HG03097 (cell line): ENCODE measurements at regions not wholly inside any gene's neighbourhood (a gene's known extent, or its start where the extent isn't known, plus 50 kb on each side); places are given as distances from the start of the nearest gene placed in this dataset.

Source experiments
- ATAC-seq: cut with Tn5 transposase; IDR thresholded peaks from one replicate; pipeline ENCODE4 v1.9.1; 2021; ENCODE audit not compliant: unreplicated experiment, low FRiP score

DNA sequence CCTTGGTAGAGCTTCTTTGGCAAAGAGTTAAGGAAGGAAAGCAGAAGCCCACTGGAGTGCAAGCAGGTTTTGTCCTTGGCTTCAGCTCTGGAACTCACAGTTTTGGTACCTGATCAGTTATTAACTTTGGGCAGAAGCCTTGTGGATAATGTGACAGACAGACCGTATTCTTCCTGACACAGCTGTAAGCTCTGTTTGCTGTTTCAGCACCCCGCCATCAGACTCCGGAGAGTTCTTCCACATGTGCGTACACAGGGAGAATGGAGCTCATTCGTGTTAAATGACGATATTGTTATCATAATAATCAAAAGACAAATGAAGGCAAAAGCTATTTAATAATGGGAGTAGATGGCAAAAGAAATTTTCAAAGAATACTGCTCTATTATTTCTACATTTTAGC is 155.1 kb upstream of the ARGLU1 start:
- no peak for ATAC-seq

DNA sequence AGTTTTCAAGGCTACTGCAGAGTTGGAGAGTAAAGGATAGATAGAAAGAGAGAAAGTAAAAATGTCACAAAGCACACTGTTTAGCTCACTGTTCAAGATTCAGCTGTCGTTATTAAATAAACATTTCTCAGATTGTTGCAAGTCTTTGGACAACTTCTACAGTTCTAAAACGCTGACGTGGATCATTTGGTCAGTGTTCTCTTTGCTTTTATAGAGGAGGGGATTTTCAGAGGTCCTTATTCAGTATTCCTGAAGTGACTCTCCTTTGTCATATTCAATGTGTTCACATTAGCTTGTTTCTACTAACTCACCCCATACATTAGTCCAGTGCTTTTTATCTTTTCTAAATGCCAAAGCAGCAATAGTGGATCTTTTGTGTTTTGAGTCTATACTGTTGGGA is 154.7 kb upstream of the ARGLU1 start:
- no peak for ATAC-seq

DNA sequence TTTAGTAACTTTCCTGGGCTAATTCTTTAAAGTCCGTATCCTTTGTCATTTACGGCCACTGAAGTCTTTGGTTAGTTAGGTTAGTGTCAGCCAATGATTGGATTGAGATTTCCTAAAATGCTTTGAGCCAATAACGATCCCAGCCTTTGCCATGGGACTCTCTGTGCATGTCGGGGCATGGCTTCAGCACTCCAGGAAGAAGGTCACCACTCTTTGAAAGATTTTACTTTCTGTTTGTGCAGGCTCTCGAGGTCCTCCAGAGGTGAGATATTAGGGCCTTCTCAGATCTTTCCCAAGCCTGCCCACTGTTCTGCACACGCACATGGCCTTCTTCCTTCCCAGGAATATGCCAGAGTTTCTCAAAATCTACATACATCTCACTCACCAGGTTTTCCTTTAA is 153.7 kb upstream of the ARGLU1 start:
- no peak for ATAC-seq

DNA sequence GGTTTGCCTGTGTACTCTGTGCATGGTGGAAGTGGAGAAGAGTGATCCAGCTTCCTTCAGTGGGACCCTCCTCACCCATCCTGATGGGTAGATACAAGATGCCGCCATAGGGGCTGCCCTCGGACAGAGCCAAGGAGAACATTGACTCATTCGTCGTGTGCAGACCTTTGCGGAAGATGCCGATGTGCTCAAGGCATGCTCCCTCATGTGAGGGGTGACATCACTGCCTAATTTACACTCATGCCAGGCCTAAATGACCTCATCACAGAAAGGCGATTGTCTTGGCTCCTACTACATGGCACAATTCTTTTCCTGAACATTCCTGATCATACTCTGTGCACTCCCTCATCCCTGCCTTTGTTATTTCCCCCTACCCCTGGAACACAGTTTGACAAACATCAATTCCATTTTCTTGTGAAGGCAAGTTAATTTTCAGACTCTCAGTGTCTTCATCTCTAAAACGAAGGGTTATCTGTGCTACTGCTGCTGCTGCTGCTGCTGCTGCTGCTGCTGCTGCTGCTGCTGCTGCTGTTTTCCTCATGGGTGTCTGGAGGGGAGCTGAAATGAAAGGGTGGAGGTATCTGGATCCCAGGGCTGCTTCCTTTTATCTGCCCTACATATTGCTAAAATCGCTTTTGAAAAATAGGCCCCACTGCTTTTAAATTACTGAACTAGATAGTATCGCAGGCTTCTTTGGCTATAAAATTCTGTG is 146.5 kb upstream of the ARGLU1 start:
- ATAC-seq: no peak

DNA sequence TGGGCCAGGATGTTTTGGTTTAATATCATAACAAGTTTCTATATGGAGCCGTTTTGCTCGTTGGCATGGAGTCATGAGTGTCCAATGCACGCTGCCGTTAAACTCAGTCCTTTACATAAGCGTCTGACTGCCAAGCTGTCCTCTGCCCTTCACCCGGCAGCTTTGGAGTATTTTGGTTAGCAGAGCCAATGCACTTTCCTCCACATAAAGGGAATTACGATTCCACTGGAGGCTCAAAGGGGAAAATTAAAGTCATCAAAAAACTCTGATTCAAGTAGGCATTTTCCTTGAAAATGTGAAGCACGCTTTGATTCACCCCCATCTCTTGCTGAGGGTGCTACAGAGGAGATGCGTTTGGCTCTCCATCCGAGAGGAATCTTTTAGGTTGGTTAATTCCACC is 144.4 kb upstream of the ARGLU1 start:
- no peak for ATAC-seq

DNA sequence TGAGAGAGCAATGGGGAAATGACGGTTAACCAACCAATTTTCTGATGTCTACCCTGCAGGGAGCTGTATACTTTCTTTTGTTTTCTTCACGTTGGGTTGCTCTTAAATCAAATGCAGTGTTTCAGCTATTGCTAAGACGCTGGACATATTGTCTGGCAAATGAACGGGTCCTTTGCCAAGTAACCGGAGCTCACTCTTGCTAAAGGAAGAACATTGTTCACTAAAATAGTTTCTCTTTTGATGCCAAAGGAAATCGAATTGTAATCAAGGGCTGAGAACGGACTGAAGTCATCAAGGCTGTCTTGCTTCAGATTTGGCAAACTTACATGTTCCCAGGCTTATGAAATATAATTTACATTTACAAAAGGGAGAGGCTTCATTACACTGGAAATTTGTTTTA is 142.3 kb upstream of the ARGLU1 start:
- no peak for ATAC-seq

DNA sequence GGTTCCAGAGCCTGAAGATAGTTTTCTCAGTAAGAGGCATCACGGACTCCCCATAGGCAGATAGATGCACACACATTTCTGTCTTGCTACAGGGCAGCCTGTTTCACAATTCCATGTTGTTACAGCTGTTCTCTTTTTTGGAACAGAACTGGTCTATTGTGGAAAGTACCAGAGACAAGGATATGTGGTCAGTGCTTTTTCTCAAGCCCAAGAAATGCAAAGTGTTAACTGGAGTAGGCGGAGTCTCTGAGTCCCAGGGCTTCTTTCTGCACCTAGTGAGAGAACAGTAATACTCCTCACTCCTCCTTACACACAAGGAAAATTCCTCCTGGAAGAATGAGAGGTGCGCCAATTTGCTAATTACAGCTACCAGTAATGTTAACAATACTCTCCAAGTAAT is 141.6 kb upstream of the ARGLU1 start:
- no peak for ATAC-seq

DNA sequence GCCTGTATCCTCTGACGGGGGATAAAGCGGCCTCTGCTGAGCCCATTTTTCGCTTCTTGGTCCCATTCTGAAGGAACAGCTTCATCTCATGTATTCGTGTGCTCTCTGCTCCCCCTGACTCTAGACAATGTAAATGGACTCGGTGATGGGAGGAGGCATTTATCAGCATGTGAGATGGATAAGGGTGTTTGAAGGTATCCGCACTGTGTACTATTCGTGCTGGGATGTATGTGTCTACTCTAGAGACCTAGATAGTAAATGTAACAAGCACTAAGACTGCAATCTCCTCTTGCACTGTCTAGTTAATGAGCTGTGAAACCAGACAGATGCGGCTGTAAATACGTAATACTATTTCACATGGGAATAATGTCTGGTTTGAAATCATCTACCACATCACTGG is 134.6 kb upstream of the ARGLU1 start:
- no peak for ATAC-seq

DNA sequence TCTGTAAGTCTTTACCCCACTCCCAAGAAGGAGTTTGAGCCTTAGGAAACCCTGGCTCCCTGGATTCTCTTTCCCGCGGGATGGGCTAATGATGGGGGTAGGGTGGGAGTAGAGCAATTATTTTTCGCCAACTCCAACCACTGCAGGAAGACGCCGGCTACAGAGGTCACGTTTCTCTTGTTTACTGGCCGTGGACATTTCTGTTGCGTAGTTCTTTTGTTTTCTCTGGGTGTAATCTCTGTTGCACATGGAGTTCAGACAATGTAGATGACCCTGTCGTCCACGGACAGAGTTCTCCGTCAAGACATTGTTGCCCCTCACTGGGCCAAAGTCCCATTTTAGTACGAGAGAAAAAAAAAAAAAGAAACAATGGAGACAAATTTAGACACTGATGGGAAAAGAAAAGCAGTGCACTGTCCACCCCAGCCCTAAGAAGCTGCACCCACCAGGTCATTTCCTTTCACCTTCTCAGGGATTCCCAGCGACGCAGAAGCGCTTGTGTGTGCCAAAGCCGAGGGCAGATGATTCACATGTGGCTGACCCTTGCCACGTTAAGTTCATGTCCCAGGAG is 133.9 kb upstream of the ARGLU1 start:
- ATAC-seq: no peak

DNA sequence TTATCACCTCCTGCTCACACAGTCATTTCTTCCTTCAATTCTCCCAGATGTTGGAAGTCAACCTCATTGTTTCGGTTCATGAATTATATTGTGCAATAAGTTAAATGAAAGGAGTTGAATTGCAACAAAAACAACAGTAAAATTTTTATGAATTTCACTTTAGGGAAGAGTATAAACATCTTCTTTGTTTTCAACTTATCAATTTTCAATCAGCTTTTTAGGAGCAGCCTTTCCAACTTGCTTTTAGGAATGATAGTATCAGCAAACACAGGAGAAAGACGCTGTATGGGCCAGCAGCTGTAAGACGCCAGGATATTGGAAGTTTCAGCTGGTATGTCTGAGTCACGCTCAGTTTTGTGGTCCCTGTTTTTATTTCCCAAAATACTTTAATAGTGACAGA is 132.5 kb upstream of the ARGLU1 start:
- ATAC-seq: no peak

DNA sequence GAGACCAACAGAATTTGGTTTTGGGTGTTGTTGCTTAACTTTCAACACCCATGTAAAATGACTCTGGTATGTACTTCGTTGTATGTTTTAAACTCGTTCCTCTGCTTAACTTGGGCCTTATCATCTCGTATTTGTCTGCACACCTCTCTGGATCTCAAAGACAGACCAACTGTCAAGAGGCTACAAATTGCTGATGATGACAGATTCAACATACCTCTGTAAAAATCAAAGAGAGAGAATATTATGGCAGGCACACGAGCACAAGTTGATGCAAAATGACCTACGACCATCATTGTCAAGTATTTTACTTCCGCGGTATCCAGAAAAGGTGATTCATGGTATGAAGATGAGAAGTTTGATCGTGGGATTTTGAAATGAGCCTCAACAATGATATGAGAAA is 132.1 kb upstream of the ARGLU1 start:
- no peak for ATAC-seq

DNA sequence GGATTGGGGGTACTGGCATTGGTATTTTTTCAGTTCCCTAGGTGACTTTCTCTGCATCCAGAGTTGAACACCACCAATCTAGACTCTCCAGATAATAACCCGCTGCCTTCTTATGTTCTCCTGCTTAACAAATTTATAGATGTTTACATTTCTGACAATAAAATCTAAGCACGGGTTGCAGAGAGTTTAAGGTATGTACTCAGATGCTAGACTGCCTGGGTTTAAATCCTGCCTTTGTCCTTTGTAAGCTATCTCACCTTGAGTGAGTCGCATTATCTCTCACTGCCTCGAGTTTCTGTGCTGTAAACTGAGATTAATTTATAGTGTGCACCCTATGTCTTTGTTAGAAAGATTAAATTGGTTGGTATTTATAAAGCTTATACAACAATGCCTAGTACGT is 131.4 kb upstream of the ARGLU1 start:
- ATAC-seq: no peak

DNA sequence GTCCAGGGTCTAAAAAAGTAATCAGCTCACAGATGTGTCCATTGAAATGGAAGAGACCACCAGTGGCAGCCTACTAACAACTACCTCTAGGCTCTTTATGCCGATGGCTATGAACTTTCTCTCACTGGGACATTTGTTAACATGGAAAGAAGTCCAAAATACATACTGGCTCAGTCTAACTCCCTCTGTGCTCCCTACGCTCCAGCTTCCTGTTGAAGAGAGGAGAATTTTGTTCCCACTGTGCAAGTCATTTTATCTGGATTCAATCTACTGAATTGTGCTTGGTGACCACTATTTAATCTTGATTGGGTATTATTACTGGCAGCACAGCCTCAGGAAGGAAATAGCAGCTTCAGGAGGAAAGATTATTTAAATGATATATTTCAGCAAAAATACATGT is 128.8 kb upstream of the ARGLU1 start:
- no peak for ATAC-seq

DNA sequence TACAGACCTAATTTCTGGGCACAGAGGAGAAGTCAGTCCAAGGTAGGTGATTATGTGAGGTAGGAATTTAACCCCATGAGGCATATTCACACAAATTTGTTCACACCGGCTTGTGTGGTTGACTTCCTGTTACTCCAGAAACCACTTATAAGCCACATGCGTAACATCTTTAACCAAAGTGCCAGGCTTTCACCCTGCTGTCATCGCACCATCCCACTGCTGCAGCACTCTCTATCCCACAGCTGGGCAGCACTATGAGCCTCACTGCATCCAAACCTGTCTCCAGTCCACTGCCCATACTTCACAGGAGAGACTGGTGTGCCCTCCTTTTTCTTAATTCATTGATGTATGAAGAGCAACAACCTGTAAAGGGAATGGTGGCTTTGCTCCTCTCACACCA is 128.2 kb upstream of the ARGLU1 start:
- ATAC-seq: no peak

DNA sequence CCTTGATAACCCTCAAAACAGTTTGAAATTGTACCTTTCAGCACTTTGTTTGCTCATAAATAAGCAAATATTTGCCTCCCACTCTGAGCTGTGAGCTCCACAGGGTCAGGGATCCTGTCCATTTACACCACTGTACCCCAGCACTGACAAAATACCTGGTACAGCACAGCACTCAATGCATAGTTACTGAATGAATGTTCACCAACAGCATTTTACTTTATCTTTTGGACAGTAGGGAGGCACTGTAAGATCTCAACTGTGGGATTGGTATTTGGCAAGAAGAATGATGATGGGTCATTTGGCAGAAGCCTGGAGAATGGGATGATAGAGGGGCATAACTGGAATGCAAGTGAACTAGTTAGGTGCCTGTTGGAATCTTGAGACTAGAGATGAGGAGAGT is 127.2 kb upstream of the ARGLU1 start:
- no peak for ATAC-seq

DNA sequence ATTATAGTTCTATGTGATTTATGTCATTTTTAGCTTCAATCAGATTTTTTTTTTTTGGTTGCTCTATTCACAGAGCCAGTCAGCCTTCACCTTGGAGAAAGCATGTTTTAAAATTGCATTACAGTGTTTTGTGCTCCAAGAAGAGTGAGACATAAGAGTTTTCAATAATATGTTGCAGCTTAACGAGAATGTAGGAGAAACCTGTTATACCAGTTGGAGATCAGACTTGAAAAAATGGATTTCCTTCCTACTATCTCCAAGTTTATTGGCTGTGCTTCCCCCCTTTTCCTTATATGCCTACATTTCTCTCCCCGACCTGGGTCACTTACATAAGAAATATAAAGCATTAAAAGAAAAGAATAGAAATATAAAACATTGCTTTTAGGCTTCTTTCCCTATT is 123.9 kb upstream of the ARGLU1 start:
- no peak for ATAC-seq

DNA sequence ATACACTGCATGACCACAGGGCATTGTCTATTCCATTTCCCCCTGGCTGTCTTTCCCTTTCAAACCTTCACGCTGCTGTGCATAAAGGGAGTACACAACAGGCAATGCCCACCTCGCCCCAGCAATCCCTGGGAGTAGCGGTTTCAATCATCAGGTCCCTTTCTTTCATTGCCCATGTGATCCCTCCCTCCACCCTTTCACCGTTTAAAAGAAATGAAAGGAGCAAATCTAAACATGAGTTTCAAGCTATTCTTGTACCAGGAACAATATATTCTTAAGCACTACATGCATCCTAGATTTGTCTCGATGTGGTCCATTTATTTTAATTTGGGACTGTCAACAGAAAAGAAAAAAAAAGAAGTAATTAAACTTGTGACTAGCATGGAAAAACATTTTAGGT is 123.4 kb upstream of the ARGLU1 start:
- ATAC-seq: no peak

DNA sequence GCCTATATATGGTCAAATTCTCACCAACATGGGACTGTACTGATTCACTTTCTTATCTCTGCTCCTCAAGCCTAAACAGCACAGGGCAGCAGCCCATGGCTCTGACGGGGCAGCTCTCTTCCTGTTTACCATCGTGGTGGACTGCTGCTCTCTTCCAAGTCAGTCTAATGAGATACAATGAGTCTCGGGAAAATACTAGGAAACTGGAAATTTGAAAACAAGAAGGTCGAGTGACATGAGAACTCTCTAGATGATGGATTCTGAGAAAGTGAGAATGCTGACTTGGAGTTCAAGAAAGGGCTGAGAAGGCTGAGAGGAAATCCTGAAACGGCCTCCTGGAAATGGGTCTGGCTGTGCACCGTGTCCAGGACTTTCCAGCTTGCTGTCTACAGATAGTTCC is 122.8 kb upstream of the ARGLU1 start:
- ATAC-seq: no peak

DNA sequence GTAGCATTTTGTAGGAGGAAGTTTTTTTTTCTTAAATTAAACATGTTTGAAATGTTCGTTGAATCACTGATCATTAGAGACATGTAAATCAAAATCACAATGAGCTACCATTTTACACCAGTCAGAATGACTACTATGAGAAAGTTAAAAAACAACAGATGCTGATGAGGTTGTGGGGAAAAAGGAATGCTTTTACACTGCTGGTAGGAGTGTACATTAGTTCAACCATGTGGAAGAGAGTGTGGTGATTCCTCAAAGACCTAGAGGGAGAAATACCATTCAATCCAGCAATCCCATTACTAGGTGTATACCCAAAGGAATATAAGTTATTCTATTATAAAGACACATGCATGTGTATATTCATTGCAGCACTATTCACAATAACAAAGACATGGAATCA is 122.0 kb upstream of the ARGLU1 start:
- ATAC-seq: no peak

DNA sequence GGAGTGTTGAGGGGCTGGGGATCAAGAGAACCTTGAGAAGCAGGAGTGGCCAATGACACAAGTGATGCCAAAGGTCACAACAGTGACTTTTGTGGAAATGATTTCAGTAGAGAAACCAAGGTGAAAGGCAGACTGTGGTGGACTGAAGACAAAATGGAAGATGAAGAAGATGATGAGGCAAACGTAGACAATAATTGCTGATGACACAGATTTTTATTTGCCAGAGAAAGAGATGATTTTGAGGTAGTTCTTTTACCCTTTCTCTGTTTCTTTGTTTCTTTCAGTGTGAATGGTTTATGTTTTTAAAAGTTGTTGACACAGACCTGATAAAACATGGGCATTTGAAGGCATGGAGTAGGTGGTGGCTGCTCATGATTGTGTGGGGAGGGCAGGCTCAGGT is 121.0 kb upstream of the ARGLU1 start:
- no peak for ATAC-seq

DNA sequence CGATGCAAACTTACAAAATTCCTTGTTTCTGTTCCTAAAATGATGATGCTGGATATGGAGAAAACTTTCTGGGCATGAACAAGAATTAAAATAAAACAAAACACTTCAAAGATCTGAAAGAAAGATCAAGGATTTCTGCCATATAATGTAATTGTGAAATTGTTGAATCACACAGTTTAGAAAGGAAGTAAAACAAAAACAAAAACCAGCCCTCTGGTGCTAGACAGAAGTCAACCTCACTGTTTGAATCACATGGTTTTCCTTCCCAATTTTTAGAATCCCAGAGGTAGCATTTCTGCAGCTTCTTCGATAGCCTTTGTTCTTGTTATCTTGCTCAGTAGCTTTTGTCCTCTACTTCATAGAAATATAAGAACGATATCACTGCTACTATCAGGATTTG is 118.2 kb upstream of the ARGLU1 start:
- ATAC-seq: no peak

DNA sequence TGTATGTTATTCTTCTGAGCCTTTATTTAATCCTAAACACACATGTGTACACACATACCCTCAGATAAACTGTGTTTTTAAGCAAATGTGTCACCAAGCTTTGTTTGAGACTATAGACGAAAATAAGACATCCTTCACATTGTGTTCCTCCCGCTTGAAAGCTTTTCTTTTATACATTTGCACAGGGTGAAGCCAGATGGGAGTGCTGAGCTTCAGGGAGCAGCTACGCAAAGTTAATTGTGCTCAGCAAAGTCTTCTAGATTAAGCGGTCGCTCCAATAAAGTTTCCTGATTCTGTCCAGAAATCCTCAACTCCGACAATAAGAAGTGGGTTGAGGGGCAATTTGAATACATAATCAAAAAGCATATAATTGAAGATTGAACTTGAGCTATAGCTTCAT is 117.2 kb upstream of the ARGLU1 start:
- no peak for ATAC-seq

DNA sequence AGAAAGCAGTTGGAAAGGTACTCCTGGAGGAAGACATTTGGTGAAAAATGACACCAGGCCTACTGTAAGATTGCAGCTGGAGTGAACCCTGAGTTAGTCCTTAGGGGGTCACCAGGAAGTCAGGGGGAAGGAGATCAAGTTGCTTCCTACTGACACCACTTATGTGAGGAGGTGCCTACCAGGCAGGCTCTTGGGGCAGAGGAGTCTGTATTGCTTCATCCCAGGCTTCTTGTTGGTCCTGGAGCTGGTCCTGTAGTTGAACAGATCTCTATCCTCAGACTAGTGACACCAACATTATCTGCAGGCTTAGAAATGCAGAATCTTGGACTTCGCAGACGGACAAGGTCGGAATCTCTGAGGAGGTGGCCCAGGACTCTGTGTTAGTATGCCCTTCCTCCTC is 116.0 kb upstream of the ARGLU1 start:
- no peak for ATAC-seq
